Panc1 (cell line): ENCODE measurements at regions not wholly inside any gene's neighbourhood (a gene's known extent, or its start where the extent isn't known, plus 50 kb on each side); places are given as distances from the start of the nearest gene placed in this dataset.

Experiments
- CTCF ChIP-seq: fragments of 450-650 bp; IDR thresholded peaks from 2 replicates; pipeline ENCODE4 v1.5.1; 2017; ENCODE audit warnings: mild to moderate bottlenecking
- POLR2AphosphoS5 ChIP-seq: IDR thresholded peaks from 2 replicates; pipeline ENCODE4 v1.6.1; 2012; ENCODE audit warnings: mild to moderate bottlenecking, low read depth, low read length, moderate library complexity
- SIN3A ChIP-seq: IDR thresholded peaks from 2 replicates; pipeline ENCODE4 v1.6.1; 2012; ENCODE audit warnings: low read depth, mild to moderate bottlenecking, low read length, moderate library complexity, borderline replicate concordance; ENCODE audit not compliant: insufficient read depth
- TCF7L2 ChIP-seq: IDR thresholded peaks from 2 replicates; pipeline ENCODE4 v1.6.1; 2011; ENCODE audit warnings: mild to moderate bottlenecking, low read depth, low read length, inconsistent platforms

- TF ChIP-seq CTCF (no peak), POLR2AphosphoS5 (no peak), TCF7L2 (no peak), SIN3A (no peak)
Observed at GRCh38 chr6:92292067-92292466, 1127.3 kb downstream of the EPHA7 start.
